ENCODE measurements at regions not wholly inside any gene's neighbourhood (a gene's known extent, or its start where the extent isn't known, plus 50 kb on each side); places are given as distances from the start of the nearest gene placed in this dataset.
A peak's percentile ranks its signal among the peaks of the same experiment; 100 is the strongest.

DNA sequence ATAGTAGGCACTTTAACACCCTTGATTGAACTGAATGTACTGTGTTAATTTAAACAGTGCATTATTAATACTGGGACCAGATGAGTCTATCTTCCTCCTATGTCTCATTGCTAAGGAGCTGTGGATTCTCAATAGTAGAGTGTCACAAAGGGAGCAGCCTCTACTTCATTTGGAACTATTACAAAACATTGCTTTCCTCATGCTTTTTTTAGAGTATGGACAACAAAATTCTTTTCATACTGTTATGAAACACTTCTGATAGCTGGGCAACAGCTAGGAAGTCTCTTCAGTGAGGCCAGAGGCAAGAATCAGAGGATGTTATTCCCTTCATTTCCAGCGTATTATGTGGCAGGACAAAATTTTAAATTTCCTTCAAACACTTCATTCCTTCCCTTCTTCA, 160.8 kb downstream of the FBXO8 start:
- no peaks in the 10 kb centered on the region for H3K27me3 ChIP-seq
- TF ChIP-seq CTCF (IDR thresholded peaks at IDR 0.05), result no peak
- no peak overlapping the region for H3K27ac ChIP-seq
- H3K4me1 ChIP-seq, result peaks cover 0 to 6% (median 0%) of the 10 kb centered on the region in 4 donors
- no peaks in the 10 kb centered on the region for H3K36me3 ChIP-seq
- intact Hi-C loops (cut with DNase I; ENCODE audit: low total_unique reads), result loop anchor here (10.0 kb wide), 1 partner anchor 618 kb away; no protein-coding TSS in a partner anchor
- no peak overlapping the region for H3K4me3 ChIP-seq
- no peaks in the 10 kb centered on the region for H3K9me3 ChIP-seq
- DNase-seq, result no peak

- Histone ChIP-seq H3K9me3 (no peaks in the 10 kb centered on the region), H3K4me1 (peaks cover 0 to 6% (median 0%) of the 10 kb centered on the region in 4 donors), H3K4me3 (peak overlapping the region; percentile 39 to 42), H3K36me3 (no peaks in the 10 kb centered on the region), H3K27me3 (no peaks in the 10 kb centered on the region), H3K27ac (no peak overlapping the region)
- TF ChIP-seq CTCF (IDR thresholded peaks at IDR 0.05), result peak; percentile 48 to 57
- DNase-seq, result peak; percentile 32 to 65
- intact Hi-C loops (cut with DNase I; ENCODE audit: low total_unique reads), result loop anchor here (10.0 kb wide), 1 partner anchor 616 kb away; no protein-coding TSS in a partner anchor
These were observed 162.8 kb downstream of the FBXO8 start for GRCh38 chr4:174120446-174121295.

DNA sequence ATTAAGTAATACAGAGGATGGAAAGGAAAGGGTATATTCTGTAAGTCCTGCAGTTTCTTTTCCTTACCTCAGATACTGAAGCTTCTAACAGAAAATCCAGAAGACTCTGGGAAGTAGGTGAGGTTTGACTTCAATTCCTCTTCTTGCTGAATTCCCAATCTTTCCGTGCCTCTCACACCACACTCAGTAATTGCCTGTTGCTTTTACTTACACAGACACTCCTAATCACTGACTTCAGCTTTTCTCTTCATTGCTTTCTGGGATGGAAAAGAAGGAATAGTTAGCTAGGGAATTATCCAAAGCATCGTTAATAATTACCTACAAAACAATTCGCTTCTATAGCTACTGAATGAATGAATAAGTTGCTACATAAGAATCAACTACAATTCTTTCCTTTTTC, 163.6 kb downstream of the FBXO8 start:
- H3K4me1 ChIP-seq, result peaks cover 0 to 6% (median 0%) of the 10 kb centered on the region in 4 donors
- intact Hi-C loops (cut with DNase I; ENCODE audit: low total_unique reads), result loop anchor here (10.0 kb wide), 1 partner anchor 615 kb away; no protein-coding TSS in a partner anchor

DNA sequence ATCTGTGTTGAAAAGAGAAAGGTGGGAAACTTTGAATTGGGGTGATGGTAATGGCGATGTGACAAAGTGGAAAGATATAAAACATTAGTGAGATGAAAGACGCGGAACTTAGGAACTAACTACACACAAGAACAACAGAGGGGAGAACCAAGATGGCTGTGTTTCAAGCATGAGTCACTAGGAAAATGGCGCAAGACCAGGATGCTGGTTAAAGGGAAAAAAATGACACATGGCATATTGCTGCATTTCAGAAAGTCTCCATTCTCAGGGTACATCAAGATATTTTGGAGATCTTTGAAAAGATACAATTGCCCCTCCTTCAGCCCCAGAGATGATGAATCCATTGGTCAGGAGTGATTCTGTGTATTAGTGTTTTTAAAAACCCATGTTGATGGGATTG, 164.4 kb downstream of the FBXO8 start:
- no peak overlapping the region for H3K27ac ChIP-seq
- no peak for TF ChIP-seq CTCF (IDR thresholded peaks at IDR 0.05)
- intact Hi-C loops (cut with DNase I; ENCODE audit: low total_unique reads), result no loop called here
- H3K27me3 ChIP-seq, result no peaks in the 10 kb centered on the region
- no peak for DNase-seq
- no peak overlapping the region for H3K4me3 ChIP-seq
- peaks cover 0 to 6% (median 0%) of the 10 kb centered on the region in 4 donors for H3K4me1 ChIP-seq
- no peaks in the 10 kb centered on the region for H3K9me3 ChIP-seq
- H3K36me3 ChIP-seq, result no peaks in the 10 kb centered on the region

More for the DNA sequence above, 163.6 kb downstream of the FBXO8 start:
- Histone ChIP-seq H3K9me3 (no peaks in the 10 kb centered on the region), H3K27ac (no peak overlapping the region), H3K4me3 (peak overlapping the region; percentile 39 to 42), H3K27me3 (no peaks in the 10 kb centered on the region), H3K36me3 (no peaks in the 10 kb centered on the region)
- DNase-seq, result no peak
- no peak for TF ChIP-seq CTCF (IDR thresholded peaks at IDR 0.05)

GRCh38 chr4:174118171-174118570, 165.3 kb downstream of the FBXO8 start:
- no peak for DNase-seq
- Histone ChIP-seq H3K9me3 (no peaks in the 10 kb centered on the region), H3K4me3 (no peak overlapping the region), H3K4me1 (peaks cover 0 to 6% (median 0%) of the 10 kb centered on the region in 4 donors), H3K27ac (no peak overlapping the region), H3K27me3 (no peaks in the 10 kb centered on the region), H3K36me3 (no peaks in the 10 kb centered on the region)
- no peak for TF ChIP-seq CTCF (IDR thresholded peaks at IDR 0.05)
- intact Hi-C loops (cut with DNase I; ENCODE audit: low total_unique reads), result no loop called here
